OCI-LY3 (cell line): ENCODE measurements at regions not wholly inside any gene's neighbourhood (a gene's known extent, or its start where the extent isn't known, plus 50 kb on each side); places are given as distances from the start of the nearest gene placed in this dataset.

Experiments
- H2AFZ ChIP-seq: fragments of 200-600, 300-600 bp; shearing (Covaris generic); 2 replicates; pipeline ENCODE4 v1.6.0; 2014; ENCODE audit warnings: antibody characterized with exemption, low read depth, low read length
- H3K27ac ChIP-seq: fragments of 200-600, 300-600 bp; sonication (generic); 2 replicates; pipeline ENCODE4 v1.5.1; 2014; ENCODE audit warnings: mild to moderate bottlenecking, low read length, moderate library complexity, mixed read lengths
- H3K27me3 ChIP-seq: fragments of 200-600, 300-600 bp; sonication (generic); 2 replicates; pipeline ENCODE4 v1.6.1; 2014; ENCODE audit warnings: low read depth, low read length, mixed read lengths
- H3K36me3 ChIP-seq: fragments of 200-600, 300-600 bp; sonication (generic); replicated peaks from 2 replicates; pipeline ENCODE3; 2014; ENCODE audit warnings: low read depth, low read length, mixed read lengths
- H3K4me1 ChIP-seq: fragments of 300-600, 200-600 bp; sonication (generic); 2 replicates; pipeline ENCODE4 v1.6.1; 2014; ENCODE audit warnings: low read length, mixed read lengths
- H3K4me2 ChIP-seq: fragments of 200-600, 300-600 bp; sonication (generic); 2 replicates; pipeline ENCODE4 v1.6.1; 2014; ENCODE audit warnings: low read length, mixed read lengths
- H3K4me3 ChIP-seq: fragments of 300-600, 200-600 bp; sonication (generic); 2 replicates; pipeline ENCODE4 v1.5.1; 2014; ENCODE audit warnings: antibody characterized with exemption, mild to moderate bottlenecking, low read length, moderate library complexity
- H3K79me2 ChIP-seq: fragments of 300-600, 200-600 bp; shearing (Covaris generic); 2 replicates; pipeline ENCODE4 v1.6.1; 2014; ENCODE audit warnings: mild to moderate bottlenecking, low read length, mixed read lengths
- H3K9ac ChIP-seq: fragments of 300-600, 200-600 bp; shearing (Covaris generic); 2 replicates; pipeline ENCODE4 v1.6.0; 2014; ENCODE audit warnings: mild to moderate bottlenecking, low read length, moderate library complexity
- H3K9me3 ChIP-seq: fragments of 200-600, 300-600 bp; shearing (Covaris generic); 2 replicates; pipeline ENCODE4 v1.6.1; 2014; ENCODE audit warnings: low read length, mixed read lengths; ENCODE audit not compliant: insufficient read depth
- H4K20me1 ChIP-seq: fragments of 200-600, 300-600 bp; sonication (generic); 2 replicates; pipeline ENCODE4 v1.6.1; 2016; ENCODE audit warnings: low read length, mixed read lengths; ENCODE audit not compliant: insufficient read depth
- EZH2phosphoT487 ChIP-seq: fragments of 200-600 bp; shearing (Covaris generic); IDR thresholded peaks from 2 replicates; pipeline ENCODE4 v1.6.1; 2018; ENCODE audit warnings: antibody characterized with exemption, mixed run types, low read depth
- TF ChIP-seq, protein P1 (sequence below): fragments of 200-600, 300-600 bp; sonication (generic); IDR thresholded peaks from 2 replicates; pipeline ENCODE4 v1.5.1; 2014; ENCODE audit warnings: antibody characterized with exemption, low read length, low read depth

DNA sequence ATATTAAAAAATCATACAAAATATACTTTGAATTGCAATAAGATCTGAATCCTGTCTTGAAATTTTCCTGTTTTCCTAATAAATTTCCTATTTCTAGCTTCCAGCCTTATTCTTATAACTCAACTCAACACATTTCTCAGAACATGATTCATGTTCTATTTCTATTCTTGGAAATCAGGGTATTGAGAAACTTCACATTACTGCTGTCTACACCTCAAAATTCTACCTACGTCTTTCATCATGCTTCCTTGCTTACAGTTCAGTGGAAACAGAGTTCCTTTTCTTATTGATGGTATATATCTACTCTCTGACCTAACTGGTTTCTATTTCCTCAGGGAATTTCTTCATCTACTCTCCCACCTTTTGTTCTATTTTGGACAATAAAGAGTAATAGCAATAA lies 2139.0 kb downstream of the ARAP2 start:
- Histone ChIP-seq H3K27ac (no peak overlapping the region), H3K27me3 (no peaks in the 10 kb centered on the region), H3K4me1 (no peaks in the 10 kb centered on the region), H3K79me2 (no peaks in the 10 kb centered on the region), H3K4me3 (no peak overlapping the region), H3K9ac (no peak overlapping the region), H3K9me3 (no peaks in the 10 kb centered on the region), H3K4me2 (no peak overlapping the region), H2AFZ (no peak overlapping the region), H4K20me1 (no peaks in the 10 kb centered on the region), H3K36me3 (no peaks in the 10 kb centered on the region)
- no peak for TF ChIP-seq EZH2phosphoT487
- TF ChIP-seq, protein P1, sequence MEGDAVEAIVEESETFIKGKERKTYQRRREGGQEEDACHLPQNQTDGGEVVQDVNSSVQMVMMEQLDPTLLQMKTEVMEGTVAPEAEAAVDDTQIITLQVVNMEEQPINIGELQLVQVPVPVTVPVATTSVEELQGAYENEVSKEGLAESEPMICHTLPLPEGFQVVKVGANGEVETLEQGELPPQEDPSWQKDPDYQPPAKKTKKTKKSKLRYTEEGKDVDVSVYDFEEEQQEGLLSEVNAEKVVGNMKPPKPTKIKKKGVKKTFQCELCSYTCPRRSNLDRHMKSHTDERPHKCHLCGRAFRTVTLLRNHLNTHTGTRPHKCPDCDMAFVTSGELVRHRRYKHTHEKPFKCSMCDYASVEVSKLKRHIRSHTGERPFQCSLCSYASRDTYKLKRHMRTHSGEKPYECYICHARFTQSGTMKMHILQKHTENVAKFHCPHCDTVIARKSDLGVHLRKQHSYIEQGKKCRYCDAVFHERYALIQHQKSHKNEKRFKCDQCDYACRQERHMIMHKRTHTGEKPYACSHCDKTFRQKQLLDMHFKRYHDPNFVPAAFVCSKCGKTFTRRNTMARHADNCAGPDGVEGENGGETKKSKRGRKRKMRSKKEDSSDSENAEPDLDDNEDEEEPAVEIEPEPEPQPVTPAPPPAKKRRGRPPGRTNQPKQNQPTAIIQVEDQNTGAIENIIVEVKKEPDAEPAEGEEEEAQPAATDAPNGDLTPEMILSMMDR, result no peak

DNA sequence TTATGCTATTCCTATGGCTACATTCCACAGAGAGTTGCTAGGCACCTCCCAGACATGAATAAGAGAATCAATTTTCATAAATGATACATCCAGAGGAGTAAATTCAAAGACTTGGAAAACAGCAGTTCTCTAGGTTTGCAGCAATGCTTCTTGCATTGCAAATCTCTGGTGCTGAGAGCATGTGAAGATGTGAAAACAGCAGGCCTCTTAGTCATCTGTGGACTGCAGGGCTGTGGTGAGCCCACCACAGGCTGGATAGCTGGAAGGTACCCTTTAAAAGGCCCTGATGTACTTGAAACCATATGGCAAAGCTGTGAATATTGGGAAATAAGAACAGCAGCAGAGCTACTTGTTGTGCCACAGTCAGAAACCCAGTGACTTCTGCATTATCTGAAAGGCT lies 2135.9 kb downstream of the ARAP2 start:
- no peaks in the 10 kb centered on the region for H3K36me3 ChIP-seq
- TF ChIP-seq, protein P1, result no peak
- no peak for TF ChIP-seq EZH2phosphoT487
- H2AFZ ChIP-seq, result no peak overlapping the region
- no peaks in the 10 kb centered on the region for H3K79me2 ChIP-seq
- H3K27ac ChIP-seq, result no peak overlapping the region
- no peaks in the 10 kb centered on the region for H3K4me1 ChIP-seq
- no peak overlapping the region for H3K4me2 ChIP-seq
- H3K9ac ChIP-seq, result no peak overlapping the region
- no peaks in the 10 kb centered on the region for H3K9me3 ChIP-seq
- no peak overlapping the region for H3K4me3 ChIP-seq
- H4K20me1 ChIP-seq, result no peaks in the 10 kb centered on the region
- no peaks in the 10 kb centered on the region for H3K27me3 ChIP-seq

DNA sequence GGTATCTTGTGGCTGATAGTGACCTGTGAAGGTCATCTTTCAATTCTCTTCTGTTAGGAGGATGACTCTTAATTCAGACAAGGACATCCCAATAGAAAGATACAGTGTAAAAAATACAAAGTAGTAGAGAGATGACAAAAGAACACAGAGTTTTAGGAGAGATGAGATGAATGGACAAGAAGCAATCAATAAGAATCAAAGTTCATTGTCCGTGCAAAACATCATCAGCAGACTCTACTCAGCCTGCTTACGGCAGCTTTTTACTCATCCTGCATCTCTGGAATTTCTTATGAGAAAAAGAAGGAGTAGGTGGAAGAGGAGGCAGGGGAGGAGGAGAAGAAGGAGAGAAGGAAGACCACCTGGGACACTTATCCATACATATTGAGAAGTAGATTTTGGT lies 2131.7 kb downstream of the ARAP2 start:
- TF ChIP-seq EZH2phosphoT487, result no peak
- TF ChIP-seq, protein P1, result no peak
- no peak overlapping the region for H3K4me2 ChIP-seq
- H3K9ac ChIP-seq, result no peak overlapping the region
- H3K27ac ChIP-seq, result no peak overlapping the region
- H3K9me3 ChIP-seq, result no peaks in the 10 kb centered on the region
- H3K36me3 ChIP-seq, result no peaks in the 10 kb centered on the region
- no peak overlapping the region for H3K4me3 ChIP-seq
- no peaks in the 10 kb centered on the region for H4K20me1 ChIP-seq
- H3K27me3 ChIP-seq, result no peaks in the 10 kb centered on the region
- H2AFZ ChIP-seq, result no peak overlapping the region
- H3K79me2 ChIP-seq, result no peaks in the 10 kb centered on the region
- H3K4me1 ChIP-seq, result no peaks in the 10 kb centered on the region

DNA sequence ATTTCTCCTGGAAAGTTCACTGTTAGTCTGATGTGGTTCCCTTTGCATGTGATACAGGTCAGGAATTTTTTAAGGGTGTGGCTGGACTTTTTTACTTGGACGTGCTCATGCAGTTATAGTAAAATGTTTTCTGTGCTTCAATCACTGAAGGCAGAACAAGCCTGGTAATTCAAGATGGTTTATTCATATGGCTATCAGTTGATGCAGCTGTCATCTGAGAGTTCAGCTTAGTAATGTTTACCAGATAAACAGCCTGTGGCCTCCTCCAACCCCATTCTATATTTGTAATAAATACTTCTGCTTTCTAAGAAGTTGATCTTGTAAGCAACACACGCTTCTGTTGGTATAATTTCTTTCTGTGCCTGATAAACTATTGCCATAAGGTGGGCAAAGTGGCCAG lies 2105.9 kb downstream of the ARAP2 start:
- Histone ChIP-seq H3K36me3 (no peaks in the 10 kb centered on the region), H3K27me3 (no peaks in the 10 kb centered on the region), H3K4me2 (no peak overlapping the region), H3K4me3 (no peak overlapping the region), H3K4me1 (no peaks in the 10 kb centered on the region), H3K27ac (no peak overlapping the region), H3K9me3 (no peaks in the 10 kb centered on the region), H4K20me1 (no peaks in the 10 kb centered on the region), H3K79me2 (no peaks in the 10 kb centered on the region), H2AFZ (no peak overlapping the region), H3K9ac (no peak overlapping the region)
- no peak for TF ChIP-seq EZH2phosphoT487
- TF ChIP-seq, protein P1, result no peak
